Midbrain (tissue), 1 donor: ENCODE measurements at regions not wholly inside any gene's neighbourhood (a gene's known extent, or its start where the extent isn't known, plus 50 kb on each side); places are given as distances from the start of the nearest gene placed in this dataset.

Experiments used
- DNase-seq: peaks from one replicate; lab custom pipeline; 2025; lab: John Stamatoyannopoulos, UW

- no peak for DNase-seq
Observed at GRCh38 chr14:96931751-96932150, 134.6 kb downstream of the VRK1 start.

- DNase-seq: no peak
Observed at GRCh38 chr14:96934638-96935330, 137.6 kb downstream of the VRK1 start.

GRCh38 chr14:96938946-96939345 lies 141.8 kb downstream of the VRK1 start:
- DNase-seq: no peak

- no peak for DNase-seq
Observed at GRCh38 chr14:96940009-96940408, 142.8 kb downstream of the VRK1 start.

- no peak for DNase-seq
Observed at GRCh38 chr14:96944297-96944696, 147.1 kb downstream of the VRK1 start.

GRCh38 chr14:96945721-96946120 lies 148.5 kb downstream of the VRK1 start:
- no peak for DNase-seq

GRCh38 chr14:96949594-96949993 lies 152.4 kb downstream of the VRK1 start:
- peak; percentile 6 for DNase-seq

GRCh38 chr14:96951511-96951910 lies 154.3 kb downstream of the VRK1 start:
- no peak for DNase-seq

- DNase-seq: no peak
Observed at GRCh38 chr14:96953087-96953874, 156.1 kb downstream of the VRK1 start.

- no peak for DNase-seq
Observed at GRCh38 chr14:96953875-96954185, 156.6 kb downstream of the VRK1 start.

- no peak for DNase-seq
Observed at GRCh38 chr14:96956464-96957239, 159.5 kb downstream of the VRK1 start.

GRCh38 chr14:96958057-96958456 lies 160.9 kb downstream of the VRK1 start:
- DNase-seq: no peak

- no peak for DNase-seq
Observed at GRCh38 chr14:96959992-96960391, 162.8 kb downstream of the VRK1 start.

GRCh38 chr14:96960598-96961116 lies 163.5 kb downstream of the VRK1 start:
- no peak for DNase-seq

- DNase-seq: no peak
Observed at GRCh38 chr14:96961895-96962294, 164.7 kb downstream of the VRK1 start.

GRCh38 chr14:96962337-96962736 lies 165.2 kb downstream of the VRK1 start:
- no peak for DNase-seq

- DNase-seq: no peak
Observed at GRCh38 chr14:96964726-96965415, 167.7 kb downstream of the VRK1 start.

- no peak for DNase-seq
Observed at GRCh38 chr14:96965885-96966595, 168.9 kb downstream of the VRK1 start.

- DNase-seq: no peak
Observed at GRCh38 chr14:96975116-96975515, 177.9 kb downstream of the VRK1 start.

GRCh38 chr14:96978525-96979272 lies 181.5 kb downstream of the VRK1 start:
- DNase-seq: no peak

GRCh38 chr14:96979611-96980074 lies 182.5 kb downstream of the VRK1 start:
- no peak for DNase-seq
